Ammon's horn (tissue), 1 donor: ENCODE measurements at regions not wholly inside any gene's neighbourhood (a gene's known extent, or its start where the extent isn't known, plus 50 kb on each side); places are given as distances from the start of the nearest gene placed in this dataset.
"Not testable (repeated sequence)": the region's sequence is repeated elsewhere in the genome, so short reads cannot be mapped to it uniquely, and the experiment has no call there.

Source experiments
- DNase-seq: peaks from one replicate; pipeline ENCODE4 v3.0.0-alpha.2; 2016; ENCODE audit warnings: low spot score

GRCh38 chr2:83051538-83052170, 1407.4 kb downstream of the SUCLG1 start:
- DNase-seq: no peak

- DNase-seq: no peak
These were observed 1417.0 kb downstream of the SUCLG1 start for GRCh38 chr2:83042053-83042452.

GRCh38 chr2:83022631-83023210, 1436.4 kb downstream of the SUCLG1 start:
- DNase-seq: no peak

GRCh38 chr2:83017366-83018090, 1441.6 kb downstream of the SUCLG1 start:
- no peak for DNase-seq

- no peak for DNase-seq
These were observed 1442.6 kb downstream of the SUCLG1 start for GRCh38 chr2:83016343-83017110.

GRCh38 chr2:83015900-83016299, 1443.2 kb downstream of the SUCLG1 start:
- DNase-seq: no peak

GRCh38 chr2:83015035-83015715, 1443.9 kb downstream of the SUCLG1 start:
- DNase-seq: no peak

GRCh38 chr2:83014462-83014861, 1444.6 kb downstream of the SUCLG1 start:
- DNase-seq: no peak

- DNase-seq: no peak
These were observed 1452.1 kb downstream of the SUCLG1 start for GRCh38 chr2:83006961-83007360.

- no peak for DNase-seq
These were observed 1455.5 kb downstream of the SUCLG1 start for GRCh38 chr2:83003555-83003954.

GRCh38 chr2:83002706-83003105, 1456.4 kb downstream of the SUCLG1 start:
- no peak for DNase-seq

GRCh38 chr2:82998781-82999180, 1460.3 kb downstream of the SUCLG1 start:
- DNase-seq: no peak

GRCh38 chr2:82996217-82996616, 1462.9 kb downstream of the SUCLG1 start:
- no peak for DNase-seq

GRCh38 chr2:82994151-82994550, 1464.9 kb downstream of the SUCLG1 start:
- DNase-seq: no peak

- DNase-seq: no peak
These were observed 1465.5 kb downstream of the SUCLG1 start for GRCh38 chr2:82993609-82994008.

GRCh38 chr2:82992968-82993367, 1466.1 kb downstream of the SUCLG1 start:
- no peak for DNase-seq

- not testable (repeated sequence) for DNase-seq
These were observed 1471.4 kb downstream of the SUCLG1 start for GRCh38 chr2:82987706-82988105.

- no peak for DNase-seq
These were observed 1472.2 kb downstream of the SUCLG1 start for GRCh38 chr2:82986899-82987298.

GRCh38 chr2:82985572-82986197, 1473.4 kb downstream of the SUCLG1 start:
- no peak for DNase-seq

GRCh38 chr2:82968358-82968757, 1490.7 kb downstream of the SUCLG1 start:
- no peak for DNase-seq

GRCh38 chr2:82964341-82964740, 1494.7 kb downstream of the SUCLG1 start:
- DNase-seq: no peak

- no peak for DNase-seq
These were observed 1499.4 kb downstream of the SUCLG1 start for GRCh38 chr2:82959727-82960126.
